ENCODE measurements at regions not wholly inside any gene's neighbourhood (a gene's known extent, or its start where the extent isn't known, plus 50 kb on each side); places are given as distances from the start of the nearest gene placed in this dataset.

DNA sequence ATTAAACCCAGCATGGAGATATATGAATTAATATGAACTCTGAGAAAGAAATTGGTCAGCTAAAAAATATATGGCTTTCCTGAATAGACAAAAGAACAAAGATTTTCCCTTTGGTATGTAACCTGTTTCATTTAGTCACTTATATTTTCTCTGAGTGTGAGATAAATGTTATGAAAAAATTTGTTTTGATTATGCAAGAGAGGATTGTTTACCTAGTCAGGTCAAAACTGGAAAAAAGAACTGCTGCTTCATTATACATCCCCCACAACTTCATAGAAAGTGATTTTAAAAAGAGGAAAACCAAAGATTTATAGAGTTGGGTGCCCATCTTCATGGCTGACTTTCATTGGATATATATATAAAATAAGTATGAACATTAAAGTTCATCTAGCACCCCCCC lies 242.2 kb upstream of the FN1 start:
- TF ChIP-seq CTCF (IDR thresholded peaks at IDR 0.05; ENCODE audit: low read depth, low read length), result no peak
- no peak overlapping the region for H3K4me3 ChIP-seq (ENCODE audit: low read depth, low read length)

DNA sequence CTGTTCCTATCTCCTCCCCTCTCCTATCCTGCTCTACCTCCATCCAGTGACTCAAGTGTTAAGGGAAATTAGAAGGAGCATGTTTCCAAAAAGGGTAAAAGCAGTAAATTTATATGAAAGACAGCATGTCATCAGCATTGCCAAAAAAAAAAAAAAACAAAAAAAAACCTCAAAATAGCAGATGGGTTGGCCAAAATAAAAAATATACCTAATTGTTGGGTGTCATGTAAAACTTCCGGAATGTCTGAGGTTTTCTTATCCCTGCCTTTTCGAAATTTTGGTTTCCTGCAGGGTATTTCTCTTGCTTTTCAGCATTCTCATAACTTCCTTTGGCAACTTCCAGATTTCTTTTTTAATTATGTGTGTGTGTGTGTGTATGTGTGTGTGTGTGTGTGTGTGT lies 241.6 kb upstream of the FN1 start:
- H3K4me3 ChIP-seq (ENCODE audit: low read depth, low read length), result no peak overlapping the region
- TF ChIP-seq CTCF (IDR thresholded peaks at IDR 0.05; ENCODE audit: low read depth, low read length), result no peak

DNA sequence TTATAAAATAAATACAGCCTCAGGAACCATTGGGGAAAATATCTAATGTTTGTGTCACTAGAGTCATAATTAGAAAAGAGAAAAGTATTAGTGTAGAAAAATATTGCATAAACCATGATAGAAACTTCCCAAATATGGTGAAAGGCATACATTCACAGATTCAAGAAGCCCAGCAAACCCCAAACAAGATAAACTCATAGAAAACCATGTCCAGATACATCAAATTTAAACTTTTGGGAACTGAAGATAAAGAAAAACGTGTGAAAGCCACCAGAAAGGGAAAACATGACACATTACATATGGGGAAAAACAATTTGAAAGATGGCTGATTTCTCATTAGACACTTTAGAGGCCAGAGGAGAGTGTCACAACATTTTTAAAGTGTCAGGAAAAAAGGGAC lies 236.5 kb upstream of the FN1 start:
- H3K4me3 ChIP-seq (ENCODE audit: low read depth, low read length), result no peak overlapping the region
- TF ChIP-seq CTCF (IDR thresholded peaks at IDR 0.05; ENCODE audit: low read depth, low read length), result no peak

DNA sequence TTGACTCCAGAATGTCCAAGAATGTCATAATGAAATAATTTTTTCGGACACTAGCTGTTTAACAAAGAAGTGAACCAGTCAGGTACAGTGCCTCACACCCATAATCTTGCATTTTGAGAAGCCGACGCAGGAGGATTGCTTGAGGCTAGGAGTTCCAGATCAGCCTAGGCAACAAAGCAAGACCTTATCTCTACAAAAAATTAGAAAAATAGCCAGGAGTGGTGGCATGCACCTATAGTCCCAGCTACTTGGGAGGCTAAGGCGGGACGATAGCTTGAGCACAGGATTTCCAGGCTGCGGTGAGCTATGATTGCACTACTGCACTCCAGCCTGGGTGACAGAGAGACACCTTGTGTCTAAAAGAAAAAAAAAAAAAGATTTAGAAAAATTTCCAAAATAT lies 235.8 kb upstream of the FN1 start:
- H3K4me3 ChIP-seq (ENCODE audit: low read depth, low read length), result no peak overlapping the region
- TF ChIP-seq CTCF (IDR thresholded peaks at IDR 0.05; ENCODE audit: low read depth, low read length), result no peak

DNA sequence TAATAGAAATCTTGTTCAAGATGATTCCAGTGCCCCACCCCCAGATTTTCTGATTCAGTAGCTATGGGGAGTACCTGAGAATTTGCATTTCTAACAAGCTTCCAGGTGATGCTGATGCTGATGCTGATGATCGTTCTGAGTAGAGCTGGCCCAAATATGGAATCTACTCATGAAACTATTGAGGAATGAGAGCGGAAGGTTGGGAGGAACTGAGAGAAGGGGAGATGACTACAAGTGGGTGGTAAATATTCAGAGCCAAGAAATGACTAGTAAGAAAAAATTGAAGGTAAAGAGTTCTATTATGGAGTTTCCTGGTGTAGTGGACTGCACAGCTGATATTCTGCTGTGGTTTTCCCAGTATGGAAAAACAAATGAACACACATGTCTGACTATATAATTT lies 235.4 kb upstream of the FN1 start:
- H3K4me3 ChIP-seq (ENCODE audit: low read depth, low read length), result no peak overlapping the region
- TF ChIP-seq CTCF (IDR thresholded peaks at IDR 0.05; ENCODE audit: low read depth, low read length), result no peak

DNA sequence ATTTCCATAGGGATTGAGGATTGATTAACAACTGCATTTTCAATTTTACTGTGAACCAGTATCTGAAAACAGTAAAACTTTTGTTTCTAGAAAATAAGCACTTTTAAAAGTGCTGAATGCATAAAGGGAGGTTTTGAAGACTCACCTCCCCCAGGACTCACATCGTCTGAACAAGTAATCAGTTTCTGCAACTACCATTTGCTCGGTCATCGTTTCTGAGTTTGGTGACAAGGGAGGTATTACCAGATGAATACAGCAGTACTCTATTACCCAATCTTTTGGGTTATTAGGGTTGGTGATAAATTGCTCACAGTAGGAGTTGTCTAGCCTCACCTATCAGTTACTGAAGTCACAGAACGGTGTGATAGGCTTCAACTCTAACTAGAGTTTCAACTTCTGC lies 234.5 kb upstream of the FN1 start:
- H3K4me3 ChIP-seq (ENCODE audit: low read depth, low read length), result no peak overlapping the region
- no peak for TF ChIP-seq CTCF (IDR thresholded peaks at IDR 0.05; ENCODE audit: low read depth, low read length)

DNA sequence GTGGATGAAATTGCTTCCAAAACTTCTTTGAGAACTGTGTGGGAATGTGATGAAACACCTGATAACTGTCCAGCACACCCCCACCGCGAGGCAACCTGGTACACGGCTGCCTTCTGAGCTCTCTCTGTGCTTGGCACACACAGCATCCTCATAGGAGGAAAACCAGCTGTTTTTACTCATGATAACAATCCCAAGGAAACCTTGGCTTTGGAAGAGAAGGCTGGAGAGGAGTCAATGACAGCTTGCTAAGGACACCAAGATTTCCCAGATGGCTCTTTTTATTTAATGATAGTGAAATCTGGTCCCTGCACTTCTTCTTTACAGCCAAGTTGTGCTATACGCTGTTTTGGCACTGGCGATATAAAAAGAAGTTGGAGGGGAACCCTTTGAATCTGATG lies 232.5 kb upstream of the FN1 start:
- TF ChIP-seq CTCF (IDR thresholded peaks at IDR 0.05; ENCODE audit: low read depth, low read length), result no peak
- no peak overlapping the region for H3K4me3 ChIP-seq (ENCODE audit: low read depth, low read length)

Measured in WI38 (cell line).